Liver (tissue), 8 donors: ENCODE measurements at regions not wholly inside any gene's neighbourhood (a gene's known extent, or its start where the extent isn't known, plus 50 kb on each side); places are given as distances from the start of the nearest gene placed in this dataset.

Source experiments
- DNase-seq: peaks from one replicate; pipeline ENCODE4 v3.0.0-alpha.2; 2017; ENCODE audit warnings: low spot score
- H3K27ac ChIP-seq, 2 donors: one replicate each; pipeline ENCODE4 v1.7.0; 2013; ENCODE audit warnings: inconsistent platforms in 2 of 2, low read length in 2 of 2, control low read depth in 1 of 2, low read depth in 1 of 2, mild to moderate bottlenecking in 1 of 2
- H3K27me3 ChIP-seq, 4 donors: one replicate each; pipeline versions ENCODE4 v1.6.1 to v1.7.0; 2013; ENCODE audit warnings: low read length in 3 of 4, inconsistent platforms in 1 of 4, mild to moderate bottlenecking in 1 of 4, moderate library complexity in 1 of 4; ENCODE audit not compliant: control insufficient read depth in 4 of 4, insufficient read depth in 4 of 4
- H3K36me3 ChIP-seq, 4 donors: one replicate each; pipeline versions ENCODE4 v1.6.1 to v1.7.0; 2013; ENCODE audit warnings: low read length in 3 of 4, mild to moderate bottlenecking in 3 of 4, low read depth in 1 of 4, moderate library complexity in 1 of 4; ENCODE audit not compliant: control insufficient read depth in 4 of 4, insufficient read depth in 3 of 4
- H3K4me1 ChIP-seq, 4 donors: one replicate each; pipeline versions ENCODE4 v1.6.1 to v1.7.0; 2013; ENCODE audit warnings: low read length in 3 of 4, mild to moderate bottlenecking in 3 of 4, moderate library complexity in 1 of 4; ENCODE audit not compliant: control insufficient read depth in 4 of 4, insufficient read depth in 4 of 4
- H3K4me3 ChIP-seq, 3 donors: one replicate each; pipeline versions ENCODE4 v1.6.1 to v1.7.0; 2013; ENCODE audit warnings: low read length in 3 of 3, control low read depth in 1 of 3, low read depth in 1 of 3, mild to moderate bottlenecking in 1 of 3
- H3K9ac ChIP-seq, 2 donors: one replicate each; pipeline ENCODE4 v1.7.0; 2013; ENCODE audit warnings: low read length in 2 of 2, mild to moderate bottlenecking in 2 of 2, moderate library complexity in 2 of 2, control low read depth in 1 of 2, low read depth in 1 of 2
- H3K9me3 ChIP-seq, 4 donors: one replicate each; pipeline versions ENCODE4 v1.6.1 to v1.7.0; 2013; ENCODE audit warnings: low read length in 3 of 4; ENCODE audit not compliant: control insufficient read depth in 4 of 4
- ATF3 ChIP-seq: IDR thresholded peaks from 2 replicates; pipeline ENCODE4 v1.6.1; 2016; ENCODE audit warnings: antibody characterized with exemption
- CTCF ChIP-seq: fragments of 150-350 bp; IDR thresholded peaks from 2 replicates; pipeline ENCODE4 v1.5.1; 2017; ENCODE audit warnings: improper control_type of control experiment, low read depth, low read length; ENCODE audit not compliant: missing input control
- EGR1 ChIP-seq, 2 donors: IDR thresholded peaks; 2 replicates each; pipeline ENCODE4 v1.6.1; 2016 to 2018; ENCODE audit warnings: antibody characterized with exemption in 2 of 2, low read depth in 2 of 2
- FOXA1 ChIP-seq: IDR thresholded peaks from 2 replicates; pipeline ENCODE4 v1.6.1; 2016; ENCODE audit warnings: antibody characterized with exemption
- FOXA2 ChIP-seq: IDR thresholded peaks from 2 replicates; pipeline ENCODE4 v1.6.1; 2016; ENCODE audit warnings: antibody characterized with exemption
- GABPA ChIP-seq, 2 donors: IDR thresholded peaks in 1 of 2; conservative IDR thresholded peaks in 1 of 2; 2 replicates each; pipeline ENCODE4 v1.6.1; 2016; ENCODE audit warnings: antibody characterized with exemption in 2 of 2, mild to moderate bottlenecking in 1 of 2, moderate library complexity in 1 of 2
- HNF4A ChIP-seq, 2 donors: conservative IDR thresholded peaks; 2 replicates each; pipeline ENCODE4 v1.6.1; 2016; ENCODE audit warnings: antibody characterized with exemption in 2 of 2, mild to moderate bottlenecking in 2 of 2
- HNF4G ChIP-seq: IDR thresholded peaks from 2 replicates; pipeline ENCODE4 v1.6.1; 2016; ENCODE audit warnings: antibody characterized with exemption
- JUND ChIP-seq, 2 donors: IDR thresholded peaks; 2 replicates each; pipeline ENCODE4 v1.6.1; 2016; ENCODE audit warnings: antibody characterized with exemption in 2 of 2
- MAX ChIP-seq: IDR thresholded peaks from 2 replicates; pipeline ENCODE4 v1.6.1; 2016; ENCODE audit warnings: antibody characterized with exemption
- NR2F2 ChIP-seq: IDR thresholded peaks from 2 replicates; pipeline ENCODE4 v1.6.1; 2016; ENCODE audit warnings: antibody characterized with exemption
- RAD21 ChIP-seq, 2 donors: IDR thresholded peaks; 2 replicates each; pipeline ENCODE4 v1.6.1; 2016; ENCODE audit warnings: antibody characterized with exemption in 2 of 2, mild to moderate bottlenecking in 2 of 2
- REST ChIP-seq: IDR thresholded peaks from 2 replicates; pipeline ENCODE4 v1.6.1; 2016; ENCODE audit warnings: antibody characterized with exemption, mild to moderate bottlenecking
- RXRA ChIP-seq, 2 donors: IDR thresholded peaks; 2 replicates each; pipeline ENCODE4 v1.6.1; 2017 to 2018; ENCODE audit warnings: antibody characterized with exemption in 2 of 2, mild to moderate bottlenecking in 1 of 2
- SP1 ChIP-seq: IDR thresholded peaks from 2 replicates; pipeline ENCODE4 v1.6.1; 2018; ENCODE audit warnings: antibody characterized with exemption, mild to moderate bottlenecking
- TAF1 ChIP-seq: conservative IDR thresholded peaks from 2 replicates; pipeline ENCODE4 v1.6.1; 2016; ENCODE audit warnings: antibody characterized with exemption, mild to moderate bottlenecking
- YY1 ChIP-seq: IDR thresholded peaks from 2 replicates; pipeline ENCODE4 v1.6.1; 2016; ENCODE audit warnings: antibody characterized with exemption, mild to moderate bottlenecking
- ZBTB33 ChIP-seq: IDR thresholded peaks from 2 replicates; pipeline ENCODE4 v1.6.1; 2016; ENCODE audit warnings: antibody characterized with exemption
- WGBS: extraction: QIAGEN DNeasy Blood & Tissue Kit; methylation state at CpG from one replicate; pipeline ENCODE4 v1.1.7; 2013; 5-methylcytosine and 5-hydroxymethylcytosine counted together
- donor health status: healthy.
- donor health status: healthy.
- donor health status: healthy.
- donor health status: healthy.
- donor health status: healthy.

GRCh38 chr6:141965016-141965545 is 167.6 kb upstream of the GJE1 start:
- H3K9ac ChIP-seq, result no peak overlapping the region

More at GRCh38 chr6:141965016-141965545, 167.6 kb upstream of the GJE1 start:
- 75% methylated on average over 2 of the region's 2 CpGs for WGBS
- Histone ChIP-seq H3K4me3 (no peak overlapping the region), H3K9me3 (no peaks in the 10 kb centered on the region), H3K36me3 (no peaks in the 10 kb centered on the region), H3K4me1 (peaks cover 0 to 6% (median 4%) of the 10 kb centered on the region in 4 donors), H3K27me3 (no peaks in the 10 kb centered on the region), H3K27ac (no peak overlapping the region)
- DNase-seq, result no peak
- TF ChIP-seq HNF4G (no peak), REST (no peak), FOXA1 (no peak), JUND (IDR thresholded peaks at IDR 0.05) (no peak), YY1 (no peak), NR2F2 (no peak), RAD21 (IDR thresholded peaks at IDR 0.05) (no peak), TAF1 (no peak), GABPA (IDR thresholded peaks at IDR 0.05 in 1 of 2, conservative IDR thresholded peaks at IDR 0.05 in 1 of 2) (no peak), MAX (no peak), ZBTB33 (no peak), HNF4A (conservative IDR thresholded peaks at IDR 0.05) (no peak), RXRA (IDR thresholded peaks at IDR 0.05) (no peak), ATF3 (no peak), SP1 (no peak), CTCF (no peak), EGR1 (IDR thresholded peaks at IDR 0.05; ENCODE audit: low read depth in 2 of 2) (no peak), FOXA2 (no peak)
